DND-41 (cell line): ENCODE measurements at regions not wholly inside any gene's neighbourhood (a gene's known extent, or its start where the extent isn't known, plus 50 kb on each side); places are given as distances from the start of the nearest gene placed in this dataset.

Experiments used
- ATAC-seq: fragments of 200-7000 bp; cut with Tn5 transposase; 3 replicates; pipeline ENCODE4 v1.9.1; 2021; ENCODE audit warnings: low read depth; ENCODE audit not compliant: insufficient read depth
- DNase-seq: peaks from one replicate; pipeline ENCODE4 v3.0.0-alpha.2; 2020
- H2AFZ ChIP-seq: 2 replicates; pipeline ENCODE4 v1.6.0; 2012; ENCODE audit warnings: low read depth, low read length
- H3K27ac ChIP-seq: 2 replicates; pipeline ENCODE4 v1.5.1; 2012; ENCODE audit warnings: low read length, inconsistent platforms
- H3K27me3 ChIP-seq: fragments of 200-600 bp; sonication (generic); 2 replicates; pipeline ENCODE4 v1.6.0; 2012; ENCODE audit warnings: low read length, mild to moderate bottlenecking, inconsistent platforms; ENCODE audit not compliant: insufficient read depth, poor library complexity
- H3K36me3 ChIP-seq: 2 replicates; pipeline ENCODE4 v1.5.1; 2012; ENCODE audit warnings: low read length, inconsistent platforms; ENCODE audit not compliant: insufficient read depth
- H3K4me1 ChIP-seq: 2 replicates; pipeline ENCODE4 v1.5.1; 2012; ENCODE audit warnings: mild to moderate bottlenecking, low read length; ENCODE audit not compliant: insufficient read depth
- H3K4me2 ChIP-seq: 2 replicates; pipeline ENCODE4 v1.6.0; 2012; ENCODE audit warnings: mild to moderate bottlenecking, moderate library complexity, low read length, inconsistent platforms; ENCODE audit not compliant: insufficient read depth
- H3K4me3 ChIP-seq, 2 experiments: fragments of 200-600 bp in 1 of 2; shearing (Covaris generic) in 1 of 2; 2 replicates each; pipeline ENCODE4 v1.5.1; 2012 to 2016; ENCODE audit warnings: inconsistent platforms in 2 of 2, low read length in 2 of 2, mild to moderate bottlenecking in 2 of 2, low read depth in 1 of 2, moderate library complexity in 1 of 2
- H3K79me2 ChIP-seq: 2 replicates; pipeline ENCODE4 v1.6.0; 2012; ENCODE audit warnings: low read length, inconsistent platforms; ENCODE audit not compliant: insufficient read depth
- H3K9ac ChIP-seq: 2 replicates; pipeline ENCODE4 v1.6.0; 2012; ENCODE audit warnings: low read depth, mild to moderate bottlenecking, inconsistent platforms, low read length, moderate library complexity
- H3K9me3 ChIP-seq: 2 replicates; pipeline ENCODE4 v1.5.1; 2012; ENCODE audit warnings: low read length, moderate library complexity, mild to moderate bottlenecking, inconsistent platforms; ENCODE audit not compliant: insufficient read depth, severe bottlenecking
- H4K20me1 ChIP-seq: 2 replicates; pipeline ENCODE4 v1.6.0; 2012; ENCODE audit warnings: low read length; ENCODE audit not compliant: insufficient read depth
- EZH2 ChIP-seq: IDR thresholded peaks from 3 replicates; pipeline ENCODE4 v1.6.1; 2012; ENCODE audit warnings: borderline replicate concordance, low read depth, mild to moderate bottlenecking, moderate library complexity, low read length, inconsistent platforms; ENCODE audit not compliant: severe bottlenecking
- TF ChIP-seq, protein P1 (sequence below): IDR thresholded peaks from 2 replicates; pipeline ENCODE4 v1.5.1; 2012; ENCODE audit warnings: borderline replicate concordance, low read length, moderate library complexity, mild to moderate bottlenecking; ENCODE audit not compliant: poor library complexity, severe bottlenecking; ENCODE audit errors: extremely low read depth

GRCh38 chr5:35383041-35383440, 152.8 kb upstream of the PRLR start:
- no peaks in the 10 kb centered on the region for H4K20me1 ChIP-seq
- H3K79me2 ChIP-seq, result no peaks in the 10 kb centered on the region
- no peaks in the 10 kb centered on the region for H3K4me1 ChIP-seq
- peaks cover 3% of the 10 kb centered on the region for H3K27me3 ChIP-seq
- DNase-seq (no peak), ATAC-seq (no peak)
- H2AFZ ChIP-seq, result no peak overlapping the region
- H3K4me2 ChIP-seq, result no peak overlapping the region
- H3K36me3 ChIP-seq, result no peaks in the 10 kb centered on the region
- no peak overlapping the region for H3K27ac ChIP-seq
- H3K9me3 ChIP-seq, result no peaks in the 10 kb centered on the region
- no peak for TF ChIP-seq EZH2
- TF ChIP-seq, protein P1, sequence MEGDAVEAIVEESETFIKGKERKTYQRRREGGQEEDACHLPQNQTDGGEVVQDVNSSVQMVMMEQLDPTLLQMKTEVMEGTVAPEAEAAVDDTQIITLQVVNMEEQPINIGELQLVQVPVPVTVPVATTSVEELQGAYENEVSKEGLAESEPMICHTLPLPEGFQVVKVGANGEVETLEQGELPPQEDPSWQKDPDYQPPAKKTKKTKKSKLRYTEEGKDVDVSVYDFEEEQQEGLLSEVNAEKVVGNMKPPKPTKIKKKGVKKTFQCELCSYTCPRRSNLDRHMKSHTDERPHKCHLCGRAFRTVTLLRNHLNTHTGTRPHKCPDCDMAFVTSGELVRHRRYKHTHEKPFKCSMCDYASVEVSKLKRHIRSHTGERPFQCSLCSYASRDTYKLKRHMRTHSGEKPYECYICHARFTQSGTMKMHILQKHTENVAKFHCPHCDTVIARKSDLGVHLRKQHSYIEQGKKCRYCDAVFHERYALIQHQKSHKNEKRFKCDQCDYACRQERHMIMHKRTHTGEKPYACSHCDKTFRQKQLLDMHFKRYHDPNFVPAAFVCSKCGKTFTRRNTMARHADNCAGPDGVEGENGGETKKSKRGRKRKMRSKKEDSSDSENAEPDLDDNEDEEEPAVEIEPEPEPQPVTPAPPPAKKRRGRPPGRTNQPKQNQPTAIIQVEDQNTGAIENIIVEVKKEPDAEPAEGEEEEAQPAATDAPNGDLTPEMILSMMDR, result no peak
- H3K9ac ChIP-seq, result no peak overlapping the region
- no peak overlapping the region for H3K4me3 ChIP-seq

GRCh38 chr5:35377653-35378052, 147.4 kb upstream of the PRLR start:
- H3K9me3 ChIP-seq, result no peaks in the 10 kb centered on the region
- DNase-seq, result no peak
- no peak overlapping the region for H2AFZ ChIP-seq
- H3K4me3 ChIP-seq, result no peak overlapping the region
- no peak overlapping the region for H3K27ac ChIP-seq
- no peak for ATAC-seq
- TF ChIP-seq, protein P1, result no peak
- no peak for TF ChIP-seq EZH2
- H3K36me3 ChIP-seq, result no peaks in the 10 kb centered on the region
- H3K27me3 ChIP-seq, result peaks cover 3% of the 10 kb centered on the region
- H3K9ac ChIP-seq, result no peak overlapping the region
- H4K20me1 ChIP-seq, result no peaks in the 10 kb centered on the region
- no peaks in the 10 kb centered on the region for H3K4me1 ChIP-seq
- no peak overlapping the region for H3K4me2 ChIP-seq
- H3K79me2 ChIP-seq, result no peaks in the 10 kb centered on the region

DNA sequence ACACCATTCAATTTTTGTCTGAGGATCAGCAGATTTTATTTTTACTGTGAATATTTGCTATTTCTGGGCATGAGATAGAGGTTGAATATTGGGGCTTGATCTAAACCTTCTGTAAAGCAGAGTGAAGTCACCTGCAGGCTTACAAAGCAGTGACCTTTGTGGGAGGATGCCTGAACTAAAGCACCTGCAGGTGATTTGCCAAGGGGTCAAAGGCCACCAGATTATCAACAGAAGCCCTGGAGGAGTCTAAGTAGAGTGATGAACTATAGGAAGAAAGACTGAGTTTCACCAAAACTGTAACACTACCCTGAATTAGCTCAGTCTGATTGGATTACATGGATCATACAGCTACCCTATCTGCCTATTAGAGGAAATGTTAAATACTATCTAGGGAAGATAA, 144.3 kb upstream of the PRLR start:
- no peak for ATAC-seq
- DNase-seq, result no peak
- TF ChIP-seq, protein P1, result no peak
- no peak for TF ChIP-seq EZH2
- no peak overlapping the region for H3K9ac ChIP-seq
- no peaks in the 10 kb centered on the region for H3K79me2 ChIP-seq
- H3K9me3 ChIP-seq, result no peaks in the 10 kb centered on the region
- no peak overlapping the region for H3K4me3 ChIP-seq
- H3K36me3 ChIP-seq, result no peaks in the 10 kb centered on the region
- no peaks in the 10 kb centered on the region for H3K4me1 ChIP-seq
- H3K4me2 ChIP-seq, result no peak overlapping the region
- H2AFZ ChIP-seq, result no peak overlapping the region
- H4K20me1 ChIP-seq, result no peaks in the 10 kb centered on the region
- no peaks in the 10 kb centered on the region for H3K27me3 ChIP-seq
- H3K27ac ChIP-seq, result no peak overlapping the region

DNA sequence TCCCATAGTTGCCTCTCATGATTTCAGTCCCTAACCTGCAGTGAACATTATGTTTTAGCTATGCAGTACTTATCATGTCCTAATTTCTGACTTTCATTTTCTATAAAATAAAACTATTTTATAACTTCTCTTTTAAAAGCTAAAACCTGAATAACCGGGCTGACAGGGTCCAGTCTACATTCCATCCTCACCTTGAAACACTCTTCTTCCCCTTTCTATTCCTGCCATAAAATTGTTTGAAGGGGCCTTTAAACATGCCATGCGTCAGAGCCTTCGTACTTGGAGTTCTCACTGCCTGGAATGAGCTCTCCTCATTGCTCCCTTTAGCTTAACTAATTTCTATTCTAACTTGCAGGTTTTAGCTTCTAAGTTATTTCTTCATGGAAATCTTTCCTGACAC, 143.0 kb upstream of the PRLR start:
- no peak overlapping the region for H3K4me2 ChIP-seq
- TF ChIP-seq, protein P1, result no peak
- TF ChIP-seq EZH2, result no peak
- H3K9me3 ChIP-seq, result no peaks in the 10 kb centered on the region
- no peak overlapping the region for H3K4me3 ChIP-seq
- H3K27ac ChIP-seq, result no peak overlapping the region
- no peaks in the 10 kb centered on the region for H3K27me3 ChIP-seq
- no peak overlapping the region for H2AFZ ChIP-seq
- no peak overlapping the region for H3K9ac ChIP-seq
- no peaks in the 10 kb centered on the region for H3K79me2 ChIP-seq
- H3K36me3 ChIP-seq, result no peaks in the 10 kb centered on the region
- H3K4me1 ChIP-seq, result no peaks in the 10 kb centered on the region
- no peaks in the 10 kb centered on the region for H4K20me1 ChIP-seq
- DNase-seq, result no peak
- no peak for ATAC-seq
